GM12801 (cell line): ENCODE measurements at regions not wholly inside any gene's neighbourhood (a gene's known extent, or its start where the extent isn't known, plus 50 kb on each side); places are given as distances from the start of the nearest gene placed in this dataset.

Experiments
- TF ChIP-seq, protein P1 (sequence below): IDR thresholded peaks from one replicate; pipeline ENCODE4 v1.5.1; 2011; ENCODE audit warnings: control low read depth; ENCODE audit not compliant: insufficient read length; ENCODE audit errors: extremely low read depth

DNA sequence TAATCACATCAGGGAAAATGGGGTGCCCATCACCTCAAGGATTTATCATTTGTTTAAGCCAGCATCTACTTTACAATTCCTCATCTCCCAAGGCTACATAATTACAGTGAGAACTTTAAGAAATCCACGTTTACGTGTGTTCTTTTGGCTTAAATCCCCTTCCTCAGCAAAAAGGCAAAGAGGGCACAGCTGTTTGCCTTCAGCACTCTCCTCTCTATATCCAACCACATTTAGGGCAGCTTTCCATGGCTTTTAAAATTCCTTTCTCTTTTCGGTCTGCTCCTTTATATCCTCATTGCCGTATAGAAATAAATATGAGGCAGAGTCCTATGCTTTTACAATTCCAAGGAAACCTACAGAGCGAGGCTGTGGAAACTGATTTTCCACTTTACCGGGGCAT, 175.9 kb downstream of the EMP1 start:
- TF ChIP-seq, protein P1, sequence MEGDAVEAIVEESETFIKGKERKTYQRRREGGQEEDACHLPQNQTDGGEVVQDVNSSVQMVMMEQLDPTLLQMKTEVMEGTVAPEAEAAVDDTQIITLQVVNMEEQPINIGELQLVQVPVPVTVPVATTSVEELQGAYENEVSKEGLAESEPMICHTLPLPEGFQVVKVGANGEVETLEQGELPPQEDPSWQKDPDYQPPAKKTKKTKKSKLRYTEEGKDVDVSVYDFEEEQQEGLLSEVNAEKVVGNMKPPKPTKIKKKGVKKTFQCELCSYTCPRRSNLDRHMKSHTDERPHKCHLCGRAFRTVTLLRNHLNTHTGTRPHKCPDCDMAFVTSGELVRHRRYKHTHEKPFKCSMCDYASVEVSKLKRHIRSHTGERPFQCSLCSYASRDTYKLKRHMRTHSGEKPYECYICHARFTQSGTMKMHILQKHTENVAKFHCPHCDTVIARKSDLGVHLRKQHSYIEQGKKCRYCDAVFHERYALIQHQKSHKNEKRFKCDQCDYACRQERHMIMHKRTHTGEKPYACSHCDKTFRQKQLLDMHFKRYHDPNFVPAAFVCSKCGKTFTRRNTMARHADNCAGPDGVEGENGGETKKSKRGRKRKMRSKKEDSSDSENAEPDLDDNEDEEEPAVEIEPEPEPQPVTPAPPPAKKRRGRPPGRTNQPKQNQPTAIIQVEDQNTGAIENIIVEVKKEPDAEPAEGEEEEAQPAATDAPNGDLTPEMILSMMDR, result no peak

DNA sequence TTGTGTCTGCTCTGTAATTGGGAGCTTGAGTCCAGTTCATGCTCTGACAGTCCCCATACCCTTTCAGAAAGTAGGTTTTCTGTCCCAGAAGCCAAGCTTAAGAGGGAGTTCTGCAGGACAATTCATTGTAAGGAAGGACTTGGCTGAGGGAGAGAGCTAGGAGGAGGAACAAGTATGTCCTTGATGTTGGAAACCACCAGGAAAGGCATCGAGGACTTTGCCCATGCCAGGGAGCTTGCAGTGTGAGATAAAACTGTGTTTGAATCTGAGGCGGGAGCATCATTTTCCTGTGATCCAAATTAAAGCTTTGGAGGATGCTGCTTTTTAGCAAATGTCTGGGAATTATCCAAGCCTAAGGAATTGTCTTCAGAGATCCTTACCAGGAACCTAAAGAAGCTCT, 175.3 kb downstream of the EMP1 start:
- TF ChIP-seq, protein P1, result no peak

DNA sequence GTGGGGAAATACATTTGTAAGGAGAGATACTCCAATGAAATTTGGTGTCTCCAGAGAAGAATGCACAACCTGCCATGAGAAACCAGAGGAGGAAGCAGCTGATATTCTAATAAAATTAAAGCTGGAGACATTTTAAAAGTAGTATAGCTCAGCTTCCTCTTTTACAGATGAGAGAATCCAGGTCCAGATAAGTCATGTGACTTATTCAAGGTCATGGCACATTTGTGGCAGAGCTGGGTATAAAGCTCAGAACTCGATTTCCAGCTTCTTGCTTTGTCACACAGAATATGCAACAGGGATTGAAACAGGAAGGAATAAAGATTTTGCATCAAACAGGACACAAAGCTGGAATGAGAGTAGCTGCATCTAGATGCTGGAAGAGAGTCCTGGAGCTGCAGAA, 174.8 kb downstream of the EMP1 start:
- TF ChIP-seq, protein P1, result no peak

DNA sequence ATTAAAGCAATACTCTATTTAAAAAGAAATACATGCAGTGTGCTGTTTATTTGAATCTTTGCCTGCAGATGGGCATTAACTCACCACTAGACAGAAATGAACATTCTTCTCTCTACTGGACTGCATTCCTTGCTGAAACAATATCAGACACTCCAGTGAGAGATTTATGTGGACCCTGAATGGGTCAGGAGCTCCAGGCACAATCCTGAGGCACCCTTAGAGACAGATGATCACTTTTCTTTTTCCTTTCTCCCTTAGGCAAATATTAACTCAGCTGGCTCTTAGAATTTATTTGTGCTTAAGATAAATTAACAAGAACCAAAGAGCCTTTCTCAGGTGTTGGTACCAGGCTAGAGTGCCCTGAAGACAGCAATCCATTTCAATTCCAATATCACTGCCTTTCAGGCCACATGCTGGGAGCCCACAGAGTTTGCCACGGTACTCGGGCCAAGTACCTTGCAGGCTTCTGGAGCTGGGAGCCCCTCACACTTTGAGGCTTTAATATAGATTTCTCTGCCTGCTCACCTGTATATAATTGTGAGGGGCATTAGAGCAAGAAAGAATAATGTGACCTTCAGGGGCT, 173.0 kb downstream of the EMP1 start:
- TF ChIP-seq, protein P1, result no peak

DNA sequence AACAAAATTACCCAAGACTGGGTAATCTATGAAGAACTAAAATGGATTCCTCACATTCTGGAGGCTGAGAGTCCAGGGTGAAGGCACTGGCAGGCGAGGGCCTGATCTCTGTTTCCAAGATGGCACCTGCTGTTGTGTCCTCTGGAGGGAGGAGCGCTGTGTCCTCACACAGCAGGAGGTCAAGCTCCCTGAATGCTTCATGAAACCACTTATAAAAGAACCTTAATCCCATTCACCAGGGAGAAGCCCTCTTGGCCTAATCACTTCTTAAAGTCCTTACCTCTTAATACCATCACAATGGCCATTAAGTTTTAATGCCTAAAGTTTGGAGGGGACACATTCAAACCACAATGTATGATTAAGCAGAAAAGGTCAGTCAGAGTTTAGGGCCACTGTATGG, 172.4 kb downstream of the EMP1 start:
- TF ChIP-seq, protein P1, result no peak

DNA sequence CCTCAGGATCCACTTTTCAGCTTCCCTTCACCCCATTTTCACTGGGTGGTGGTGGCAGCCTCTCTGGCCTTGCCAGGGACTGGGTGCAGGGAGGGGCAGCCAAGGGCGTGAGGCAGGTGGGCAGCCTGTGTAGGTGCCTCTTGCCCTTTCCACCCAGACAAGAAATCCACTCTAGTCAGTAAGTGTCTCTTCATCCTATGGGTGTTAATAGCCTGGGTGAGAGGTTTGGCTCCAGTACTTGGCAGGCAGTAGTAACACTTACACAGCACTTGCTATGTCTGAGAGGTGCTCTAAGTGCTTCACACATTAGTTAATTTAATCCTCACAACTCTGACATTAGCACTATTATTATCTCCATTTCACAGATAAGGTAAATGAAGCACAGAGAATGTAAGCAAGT, 171.9 kb downstream of the EMP1 start:
- TF ChIP-seq, protein P1, result no peak

DNA sequence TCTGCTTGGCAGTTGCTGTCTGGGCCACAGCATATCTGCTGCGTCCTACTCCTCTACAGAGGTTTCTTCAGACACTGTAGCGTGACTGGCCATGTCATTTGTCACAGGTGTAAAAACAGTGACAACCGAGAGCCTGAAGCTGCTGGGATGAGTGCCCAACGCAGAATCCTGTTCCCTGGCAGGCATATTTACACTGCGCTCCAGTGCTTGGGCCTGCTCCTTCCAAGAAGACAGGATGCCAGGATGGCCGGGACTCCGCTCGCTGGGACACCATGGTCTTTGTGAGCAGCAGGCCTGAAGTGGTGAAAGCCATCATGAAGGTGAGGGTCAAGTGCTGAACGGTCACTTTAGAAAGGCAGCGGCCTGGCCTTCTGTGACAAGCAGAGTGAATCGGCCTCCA, 171.4 kb downstream of the EMP1 start:
- TF ChIP-seq, protein P1, result no peak
